Aorta (tissue), 5 donors: ENCODE measurements at regions not wholly inside any gene's neighbourhood (a gene's known extent, or its start where the extent isn't known, plus 50 kb on each side); places are given as distances from the start of the nearest gene placed in this dataset.

Source experiments
- ATAC-seq: fragments of 200-7000 bp; cut with Tn5 transposase; one replicate; pipeline ENCODE4 v1.9.1; 2022; ENCODE audit warnings: moderate library complexity; ENCODE audit not compliant: low FRiP score
- DNase-seq, 2 donors: peaks; one replicate each; pipeline ENCODE4 v3.0.0-alpha.2; 2020
- H3K27ac ChIP-seq, 2 donors: one replicate each; pipeline ENCODE4 v1.5.1; 2013; ENCODE audit warnings: low read length in 2 of 2, mild to moderate bottlenecking in 2 of 2, moderate library complexity in 2 of 2, control low read depth in 1 of 2, inconsistent platforms in 1 of 2, low read depth in 1 of 2
- H3K27me3 ChIP-seq, 2 donors: one replicate each; pipeline ENCODE4 v1.6.1; 2013; ENCODE audit warnings: control low read depth in 1 of 2, low read length in 1 of 2, mild to moderate bottlenecking in 1 of 2, moderate library complexity in 1 of 2; ENCODE audit not compliant: insufficient read depth in 2 of 2, control insufficient read depth in 1 of 2
- H3K36me3 ChIP-seq, 2 donors: one replicate each; pipeline ENCODE4 v1.6.1; 2013; ENCODE audit warnings: control low read depth in 1 of 2, low read length in 1 of 2, mild to moderate bottlenecking in 1 of 2; ENCODE audit not compliant: insufficient read depth in 2 of 2, control insufficient read depth in 1 of 2
- H3K4me1 ChIP-seq, 2 donors: one replicate each; pipeline ENCODE4 v1.6.1; 2013; ENCODE audit warnings: low read length in 2 of 2, control low read depth in 1 of 2, mild to moderate bottlenecking in 1 of 2, moderate library complexity in 1 of 2; ENCODE audit not compliant: insufficient read depth in 2 of 2, control insufficient read depth in 1 of 2
- H3K4me3 ChIP-seq, 2 donors: one replicate each; pipeline ENCODE4 v1.5.1; 2013; ENCODE audit warnings: low read length in 2 of 2, control low read depth in 1 of 2, mild to moderate bottlenecking in 1 of 2
- H3K9me3 ChIP-seq: one replicate; pipeline ENCODE4 v1.6.1; 2013; ENCODE audit warnings: mild to moderate bottlenecking, low read length; ENCODE audit not compliant: control insufficient read depth
- WGBS, 2 donors: extraction: QIAGEN DNeasy Blood & Tissue Kit; methylation state at CpG; one replicate each; pipeline ENCODE4 v1.1.7; 2013; 5-methylcytosine and 5-hydroxymethylcytosine counted together
- intact Hi-C, 2 donors: fragments of 100-400 bp; cut with DNase I; formaldehyde crosslinking; loops; one replicate each; pipeline versions ENCODE4 v1.14.2 to v1.15.0; 2022
- donor health status: healthy with polysubstance abuse.
- donor health status: Bipolar disorder and iron deficiency.
- donor health status: DM: no; HTN: no; CAD: no.
- donor health status: DM: no; HTN: no; CAD: no.
- donor health status: DM: yes; HTN: yes; CAD: no.

GRCh38 chr2:11007331-11008264, 95.9 kb downstream of the KCNF1 start:
- WGBS, 2 donors = 87 to 90% methylated on average over 15 to 18 of the region's 18 CpGs
- ATAC-seq (no peak), DNase-seq (no peak)
- intact Hi-C loops = no loop called here
- Histone ChIP-seq H3K36me3 (no peaks in the 10 kb centered on the region), H3K4me1 (no peaks in the 10 kb centered on the region), H3K27ac (no peak overlapping the region), H3K27me3 (peaks cover 0 to 2% of the 10 kb centered on the region in 2 donors), H3K4me3 (no peak overlapping the region), H3K9me3 (peaks cover 5% of the 10 kb centered on the region)

GRCh38 chr2:11008773-11009172, 97.0 kb downstream of the KCNF1 start:
- no peak for ATAC-seq
- WGBS, 2 donors = 80 to 81% methylated on average over 4 of the region's 4 CpGs
- H3K9me3 ChIP-seq = peaks cover 5% of the 10 kb centered on the region

GRCh38 chr2:11009176-11009575, 97.4 kb downstream of the KCNF1 start:
- Histone ChIP-seq H3K9me3 (peaks cover 5% of the 10 kb centered on the region), H3K27me3 (no peaks in the 10 kb centered on the region), H3K4me3 (no peak overlapping the region), H3K36me3 (no peaks in the 10 kb centered on the region), H3K4me1 (no peaks in the 10 kb centered on the region), H3K27ac (no peak overlapping the region)
- DNase-seq = no peak
- ATAC-seq = no peak
- WGBS, 2 donors = 88 to 92% methylated on average over 3 of the region's 3 CpGs
- intact Hi-C loops = no loop called here

More at GRCh38 chr2:11008773-11009172, 97.0 kb downstream of the KCNF1 start:
- no peak overlapping the region for H3K4me3 ChIP-seq
- no peaks in the 10 kb centered on the region for H3K27me3 ChIP-seq
- no peaks in the 10 kb centered on the region for H3K36me3 ChIP-seq
- no peak for DNase-seq
- no peak overlapping the region for H3K27ac ChIP-seq
- H3K4me1 ChIP-seq = no peaks in the 10 kb centered on the region
- intact Hi-C loops = no loop called here

GRCh38 chr2:11009891-11010290, 98.2 kb downstream of the KCNF1 start:
- DNase-seq (no peak), ATAC-seq (no peak)
- Histone ChIP-seq H3K27me3 (no peaks in the 10 kb centered on the region), H3K27ac (no peak overlapping the region), H3K4me3 (no peak overlapping the region), H3K4me1 (no peaks in the 10 kb centered on the region), H3K9me3 (peaks cover 5% of the 10 kb centered on the region), H3K36me3 (no peaks in the 10 kb centered on the region)
- 70% methylated on average over 6 of the region's 6 CpGs for WGBS, 2 donors
- intact Hi-C loops = no loop called here

GRCh38 chr2:11011359-11011758, 99.6 kb downstream of the KCNF1 start:
- Histone ChIP-seq H3K27ac (no peak overlapping the region), H3K27me3 (no peaks in the 10 kb centered on the region), H3K4me3 (no peak overlapping the region), H3K36me3 (no peaks in the 10 kb centered on the region), H3K9me3 (peaks cover 5% of the 10 kb centered on the region), H3K4me1 (no peaks in the 10 kb centered on the region)
- intact Hi-C loops = no loop called here
- WGBS, 2 donors = 82 to 84% methylated on average over 7 of the region's 7 CpGs
- ATAC-seq (no peak), DNase-seq (no peak)

- no peaks in the 10 kb centered on the region for H3K27me3 ChIP-seq
- intact Hi-C loops = no loop called here
- DNase-seq (no peak), ATAC-seq (no peak)
- peaks cover 5% of the 10 kb centered on the region for H3K9me3 ChIP-seq
- no peak overlapping the region for H3K27ac ChIP-seq
- no peaks in the 10 kb centered on the region for H3K4me1 ChIP-seq
- H3K36me3 ChIP-seq = no peaks in the 10 kb centered on the region
- H3K4me3 ChIP-seq = no peak overlapping the region
- 68 to 74% methylated on average over 6 of the region's 6 CpGs for WGBS, 2 donors
These were observed 100.5 kb downstream of the KCNF1 start for GRCh38 chr2:11012131-11012693.

DNA sequence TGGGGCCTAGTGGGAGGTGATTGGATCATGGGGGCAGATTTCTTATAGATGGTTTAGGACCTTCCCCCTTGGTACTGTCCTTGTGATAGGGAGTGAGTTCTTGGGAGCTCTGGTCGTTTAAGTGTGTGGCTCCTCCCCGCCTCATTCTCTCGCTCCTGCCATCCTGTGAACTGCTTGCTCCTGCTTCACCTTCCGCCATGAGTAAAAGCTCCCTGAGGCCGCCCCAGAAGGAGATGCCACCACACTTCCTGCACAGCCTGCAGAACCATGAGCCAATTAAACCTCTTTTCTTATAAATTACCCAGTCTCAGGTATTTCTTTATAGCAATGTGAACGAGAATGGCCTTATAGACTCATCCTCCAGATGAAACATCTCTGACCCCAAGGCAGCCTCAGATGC, 101.5 kb downstream of the KCNF1 start:
- Histone ChIP-seq H3K27me3 (no peaks in the 10 kb centered on the region), H3K4me1 (no peaks in the 10 kb centered on the region), H3K9me3 (peaks cover 5% of the 10 kb centered on the region), H3K27ac (no peak overlapping the region), H3K36me3 (no peaks in the 10 kb centered on the region), H3K4me3 (no peak overlapping the region)
- ATAC-seq (no peak), DNase-seq (no peak)
- WGBS, 2 donors = 79 to 86% methylated on average over 6 of the region's 6 CpGs
- intact Hi-C loops = no loop called here

GRCh38 chr2:11014026-11014425, 102.3 kb downstream of the KCNF1 start:
- WGBS, 2 donors = 64 to 74% methylated on average over 4 of the region's 4 CpGs
- no peaks in the 10 kb centered on the region for H3K36me3 ChIP-seq
- no peak overlapping the region for H3K27ac ChIP-seq
- peaks cover 5% of the 10 kb centered on the region for H3K9me3 ChIP-seq
- intact Hi-C loops = no loop called here
- H3K27me3 ChIP-seq = no peaks in the 10 kb centered on the region
- no peak for ATAC-seq
- H3K4me1 ChIP-seq = no peaks in the 10 kb centered on the region
- no peak for DNase-seq
- H3K4me3 ChIP-seq = no peak overlapping the region
